ENCODE measurements at regions not wholly inside any gene's neighbourhood (a gene's known extent, or its start where the extent isn't known, plus 50 kb on each side); places are given as distances from the start of the nearest gene placed in this dataset.

- WGBS (ENCODE audit: insufficient coverage), result 21% methylated on average over 30 of the region's 35 CpGs
- Histone ChIP-seq H3K27me3 (ENCODE audit: control insufficient read depth in 2 of 2, insufficient read depth in 2 of 2, low read length in 2 of 2) (peaks cover 29 to 67% of the 10 kb centered on the region in 2 donors), H3K9me3 (replicated peaks in 1 of 2; ENCODE audit: control insufficient read depth in 1 of 2, insufficient read depth in 1 of 2, low read length in 2 of 2) (no peaks in the 10 kb centered on the region), H3K79me2 (ENCODE audit: insufficient read depth, low read length) (no peaks in the 10 kb centered on the region), H3K27ac (ENCODE audit: low read depth in 1 of 2, low read length in 2 of 2) (no peak overlapping the region), H3K4me2 (replicated peaks; ENCODE audit: extremely low read depth, low read length, poor library complexity, severe bottlenecking) (no peak overlapping the region), H3K4me1 (ENCODE audit: control insufficient read depth in 1 of 2, insufficient read depth in 2 of 2, low read length in 2 of 2) (no peaks in the 10 kb centered on the region), H4K20me1 (ENCODE audit: insufficient read depth, low read length) (no peaks in the 10 kb centered on the region), H3K36me3 (replicated peaks in 1 of 2; ENCODE audit: control insufficient read depth in 1 of 2, insufficient read depth in 2 of 2, low read length in 2 of 2) (no peaks in the 10 kb centered on the region), H3K4me3 (replicated peaks in 1 of 3; ENCODE audit: low read depth in 2 of 3, low read length in 3 of 3) (no peak overlapping the region), H2AFZ (ENCODE audit: insufficient read depth, low read depth, low read length, poor library complexity, severe bottlenecking) (no peak overlapping the region), H3K9ac (ENCODE audit: insufficient read depth, low read length, poor library complexity, severe bottlenecking) (no peak overlapping the region)
- H3K27me3 Mint-ChIP-seq (ENCODE audit: low read depth in 3 of 3), result peaks cover 62 to 85% (median 73%) of the 10 kb centered on the region in 3 donors
- H3K36me3 Mint-ChIP-seq, result no peaks in the 10 kb centered on the region
- H3K4me1 Mint-ChIP-seq, result no peaks in the 10 kb centered on the region
- DNase-seq, result no peak
- intact Hi-C loops (cut with micrococcal nuclease), result no loop called here
- peak overlapping the region in 1 of 2 donors; percentile 67 for H3K4me3 Mint-ChIP-seq
- TF ChIP-seq CTCF (IDR thresholded peaks at IDR 0.05), result no peak
- H3K27ac Mint-ChIP-seq, result peak overlapping the region in 1 of 7 donors; percentile 79
- peaks cover 0 to 5% (median 0%) of the 10 kb centered on the region in 7 donors for H3K9me3 Mint-ChIP-seq
These were observed 129.6 kb upstream of the LHX1 start for GRCh38 chr17:36807496-36808179.

GRCh38 chr17:36808180-36808661 is 129.1 kb upstream of the LHX1 start:
- Histone ChIP-seq H4K20me1 (ENCODE audit: insufficient read depth, low read length) (no peaks in the 10 kb centered on the region), H3K27me3 (ENCODE audit: control insufficient read depth in 2 of 2, insufficient read depth in 2 of 2, low read length in 2 of 2) (peaks cover 30 to 73% of the 10 kb centered on the region in 2 donors), H2AFZ (ENCODE audit: insufficient read depth, low read depth, low read length, poor library complexity, severe bottlenecking) (no peak overlapping the region), H3K4me2 (replicated peaks; ENCODE audit: extremely low read depth, low read length, poor library complexity, severe bottlenecking) (no peak overlapping the region), H3K4me3 (replicated peaks in 1 of 3; ENCODE audit: low read depth in 2 of 3, low read length in 3 of 3) (no peak overlapping the region), H3K79me2 (ENCODE audit: insufficient read depth, low read length) (no peaks in the 10 kb centered on the region), H3K9me3 (replicated peaks in 1 of 2; ENCODE audit: control insufficient read depth in 1 of 2, insufficient read depth in 1 of 2, low read length in 2 of 2) (no peaks in the 10 kb centered on the region), H3K4me1 (ENCODE audit: control insufficient read depth in 1 of 2, insufficient read depth in 2 of 2, low read length in 2 of 2) (no peaks in the 10 kb centered on the region), H3K36me3 (replicated peaks in 1 of 2; ENCODE audit: control insufficient read depth in 1 of 2, insufficient read depth in 2 of 2, low read length in 2 of 2) (no peaks in the 10 kb centered on the region), H3K9ac (ENCODE audit: insufficient read depth, low read length, poor library complexity, severe bottlenecking) (no peak overlapping the region), H3K27ac (ENCODE audit: low read depth in 1 of 2, low read length in 2 of 2) (no peak overlapping the region)
- Mint-ChIP-seq H3K9me3 (peaks cover 0 to 5% (median 0%) of the 10 kb centered on the region in 7 donors), H3K4me3 (peak overlapping the region in 1 of 2 donors; percentile 43), H3K27ac (no peak overlapping the region), H3K4me1 (no peaks in the 10 kb centered on the region), H3K27me3 (ENCODE audit: low read depth in 3 of 3) (peaks cover 64 to 88% (median 76%) of the 10 kb centered on the region in 3 donors), H3K36me3 (no peaks in the 10 kb centered on the region)
- intact Hi-C loops (cut with micrococcal nuclease), result no loop called here
- no peak for DNase-seq
- TF ChIP-seq CTCF (IDR thresholded peaks at IDR 0.05), result no peak
- WGBS (ENCODE audit: insufficient coverage), result 3% methylated on average over 60 of the region's 60 CpGs
